ENCODE measurements at regions not wholly inside any gene's neighbourhood (a gene's known extent, or its start where the extent isn't known, plus 50 kb on each side); places are given as distances from the start of the nearest gene placed in this dataset.

GRCh38 chr5:3656803-3657202 is 61.2 kb downstream of the IRX1 start:
- Histone ChIP-seq H3K4me3 (replicated peaks in 1 of 3; ENCODE audit: insufficient read depth in 1 of 3, low read depth in 1 of 3, low read length in 3 of 3) (no peak overlapping the region), H3K9me3 (replicated peaks; ENCODE audit: control insufficient read depth, insufficient read depth, low read length) (peaks cover 4% of the 10 kb centered on the region), H2AFZ (ENCODE audit: low read depth, low read length) (no peak overlapping the region), H3K9ac (replicated peaks; ENCODE audit: extremely low read depth, insufficient read depth, low read length) (no peak overlapping the region), H3K4me1 (ENCODE audit: control insufficient read depth, extremely low read depth, insufficient read depth, low read length) (no peaks in the 10 kb centered on the region), H3K9me1 (replicated peaks; ENCODE audit: control insufficient read depth, extremely low read depth, insufficient read depth, low read length) (no peaks in the 10 kb centered on the region), H3K27me3 (ENCODE audit: control insufficient read depth in 2 of 2, insufficient read depth in 2 of 2, low read length in 2 of 2) (no peaks in the 10 kb centered on the region), H3K27ac (ENCODE audit: insufficient read depth, low read depth, low read length) (no peak overlapping the region), H3K4me2 (ENCODE audit: insufficient read depth, low read length) (no peak overlapping the region), H3K79me2 (ENCODE audit: control insufficient read depth, insufficient read depth, low read length) (no peaks in the 10 kb centered on the region), H4K20me1 (replicated peaks; ENCODE audit: control insufficient read depth, extremely low read depth, insufficient read depth, low read length) (no peaks in the 10 kb centered on the region), H3K36me3 (ENCODE audit: control insufficient read depth in 2 of 2, extremely low read depth in 1 of 2, insufficient read depth in 2 of 2, low read length in 2 of 2) (no peaks in the 10 kb centered on the region)
- ChIA-PET POLR2A (no interaction called here), CTCF (no interaction called here)
- DNase-seq (ENCODE audit: low read depth, low spot score) (no peak), FAIRE-seq (no peak)
- no TSS peak for BruUV-seq (replicated peaks)
- no peak for TF ChIP-seq FOS (IDR thresholded peaks at IDR 0.05; ENCODE audit: borderline replicate concordance, insufficient read depth, low read length)
- no peak for TF ChIP-seq MYC (IDR thresholded peaks at IDR 0.05; ENCODE audit: low read depth, low read length)
- no peak for TF ChIP-seq MAX (IDR thresholded peaks at IDR 0.05; ENCODE audit: insufficient read depth, insufficient read length)
- no peak for TF ChIP-seq JUN (IDR thresholded peaks at IDR 0.05; ENCODE audit: borderline replicate concordance, insufficient read depth, insufficient read length, low read depth)
- intact Hi-C loops (cut with micrococcal nuclease): no loop called here
- dilution Hi-C loops (cut with MboI; ENCODE audit: extremely low pct_ligation_motif_present, low sequenced_read_pairs): no loop called here

GRCh38 chr5:3657364-3658022 is 61.9 kb downstream of the IRX1 start:
- Histone ChIP-seq H4K20me1 (replicated peaks; ENCODE audit: control insufficient read depth, extremely low read depth, insufficient read depth, low read length) (no peaks in the 10 kb centered on the region), H3K9me1 (replicated peaks; ENCODE audit: control insufficient read depth, extremely low read depth, insufficient read depth, low read length) (no peaks in the 10 kb centered on the region), H2AFZ (ENCODE audit: low read depth, low read length) (no peak overlapping the region), H3K27me3 (ENCODE audit: control insufficient read depth in 2 of 2, insufficient read depth in 2 of 2, low read length in 2 of 2) (no peaks in the 10 kb centered on the region), H3K27ac (ENCODE audit: insufficient read depth, low read depth, low read length) (no peak overlapping the region), H3K79me2 (ENCODE audit: control insufficient read depth, insufficient read depth, low read length) (no peaks in the 10 kb centered on the region), H3K9ac (replicated peaks; ENCODE audit: extremely low read depth, insufficient read depth, low read length) (no peak overlapping the region), H3K36me3 (ENCODE audit: control insufficient read depth in 2 of 2, extremely low read depth in 1 of 2, insufficient read depth in 2 of 2, low read length in 2 of 2) (no peaks in the 10 kb centered on the region), H3K4me1 (ENCODE audit: control insufficient read depth, extremely low read depth, insufficient read depth, low read length) (no peaks in the 10 kb centered on the region), H3K4me2 (ENCODE audit: insufficient read depth, low read length) (no peak overlapping the region), H3K9me3 (replicated peaks; ENCODE audit: control insufficient read depth, insufficient read depth, low read length) (peaks cover 4% of the 10 kb centered on the region), H3K4me3 (replicated peaks in 1 of 3; ENCODE audit: insufficient read depth in 1 of 3, low read depth in 1 of 3, low read length in 3 of 3) (no peak overlapping the region)
- TF ChIP-seq FOS (IDR thresholded peaks at IDR 0.05; ENCODE audit: borderline replicate concordance, insufficient read depth, low read length): no peak
- TF ChIP-seq POLR2AphosphoS5 (IDR thresholded peaks at IDR 0.05; ENCODE audit: insufficient read depth, low read depth, low read length): no peak
- no peak for TF ChIP-seq GATA2 (IDR thresholded peaks at IDR 0.05; ENCODE audit: insufficient read depth, insufficient read length, low read depth, low read length)
- no peak for TF ChIP-seq POLR2A (IDR thresholded peaks at IDR 0.05; ENCODE audit: low read depth, low read length)
- no peak for TF ChIP-seq MAX (IDR thresholded peaks at IDR 0.05; ENCODE audit: insufficient read depth, insufficient read length)
- TF ChIP-seq CTCF (IDR thresholded peaks at IDR 0.05; ENCODE audit: extremely low read depth in 1 of 2, insufficient read depth in 1 of 2, low read depth in 1 of 2, low read length in 2 of 2): no peak
- TF ChIP-seq MYC (IDR thresholded peaks at IDR 0.05; ENCODE audit: low read depth, low read length): no peak
- no peak for TF ChIP-seq EZH2 (IDR thresholded peaks at IDR 0.05; ENCODE audit: borderline replicate concordance, low read depth, low read length, severe bottlenecking)
- no peak for TF ChIP-seq JUN (IDR thresholded peaks at IDR 0.05; ENCODE audit: borderline replicate concordance, insufficient read depth, insufficient read length, low read depth)
- FAIRE-seq: no peak
- dilution Hi-C loops (cut with MboI; ENCODE audit: extremely low pct_ligation_motif_present, low sequenced_read_pairs) (no loop called here), intact Hi-C loops (cut with micrococcal nuclease) (no loop called here)
- no peak for DNase-seq (ENCODE audit: low read depth, low spot score)
- BruUV-seq (replicated peaks): no TSS peak
- CTCF ChIA-PET: no interaction called here
- POLR2A ChIA-PET: no interaction called here
